Loucy (cell line): ENCODE measurements at regions not wholly inside any gene's neighbourhood (a gene's known extent, or its start where the extent isn't known, plus 50 kb on each side); places are given as distances from the start of the nearest gene placed in this dataset.

Experiments used
- H2AFZ ChIP-seq: fragments of 200-600 bp; sonication (generic); 2 replicates; pipeline ENCODE4 v1.6.0; 2016; ENCODE audit warnings: antibody characterized with exemption, mild to moderate bottlenecking, low read length, moderate library complexity
- H3F3A ChIP-seq: fragments of 200-600 bp; 2 replicates; pipeline ENCODE4 v1.6.0; 2016; ENCODE audit warnings: antibody characterized with exemption, low read depth, mild to moderate bottlenecking
- H3K27me3 ChIP-seq: fragments of 200-600 bp; sonication (generic); 2 replicates; pipeline ENCODE4 v1.6.1; 2014; ENCODE audit warnings: low read length, mild to moderate bottlenecking; ENCODE audit not compliant: insufficient read depth, poor library complexity, severe bottlenecking
- H3K36me3 ChIP-seq: fragments of 200-600 bp; sonication (generic); 2 replicates; pipeline ENCODE4 v1.6.1; 2016; ENCODE audit warnings: low read length; ENCODE audit not compliant: insufficient read depth
- H3K4me1 ChIP-seq: fragments of 200-600 bp; sonication (generic); 2 replicates; pipeline ENCODE4 v1.5.1; 2014; ENCODE audit warnings: low read length, mild to moderate bottlenecking; ENCODE audit not compliant: insufficient read depth, poor library complexity, severe bottlenecking
- H3K4me2 ChIP-seq: fragments of 200-600 bp; sonication (generic); 2 replicates; pipeline ENCODE4 v1.6.0; 2014; ENCODE audit warnings: antibody characterized with exemption, low read length, low read depth, mild to moderate bottlenecking; ENCODE audit not compliant: poor library complexity, severe bottlenecking
- H3K4me3 ChIP-seq: fragments of 200-600 bp; sonication (generic); 2 replicates; pipeline ENCODE4 v1.5.1; 2014; ENCODE audit warnings: low read length, mild to moderate bottlenecking, mixed read lengths; ENCODE audit not compliant: poor library complexity, severe bottlenecking
- H3K79me2 ChIP-seq: fragments of 200-600 bp; sonication (generic); 2 replicates; pipeline ENCODE4 v1.6.1; 2014; ENCODE audit warnings: low read length; ENCODE audit not compliant: insufficient read depth
- H3K9ac ChIP-seq: fragments of 200-600 bp; sonication (generic); 2 replicates; pipeline ENCODE4 v1.6.0; 2014; ENCODE audit warnings: mild to moderate bottlenecking, low read depth, low read length, moderate library complexity; ENCODE audit not compliant: poor library complexity, severe bottlenecking
- H3K9me2 ChIP-seq: fragments of 200-600 bp; sonication (generic); replicated peaks from 2 replicates; pipeline ENCODE4 v1.6.1; 2016; ENCODE audit warnings: low read depth, low read length, mixed read lengths
- H3K9me3 ChIP-seq: fragments of 200-600 bp; sonication (generic); 2 replicates; pipeline ENCODE4 v1.6.1; 2014; ENCODE audit warnings: mild to moderate bottlenecking, antibody characterized with exemption, low read length, low read depth; ENCODE audit not compliant: insufficient read depth
- H4K20me1 ChIP-seq: fragments of 200-600 bp; sonication (generic); 2 replicates; pipeline ENCODE4 v1.6.0; 2014; ENCODE audit warnings: antibody characterized with exemption, low read length, mild to moderate bottlenecking; ENCODE audit not compliant: insufficient read depth, poor library complexity, severe bottlenecking
- EZH2phosphoT487 ChIP-seq: fragments of 200-600 bp; IDR thresholded peaks from 2 replicates; pipeline ENCODE4 v1.6.1; 2018; ENCODE audit warnings: antibody characterized with exemption, mild to moderate bottlenecking, moderate library complexity, borderline replicate concordance
- TF ChIP-seq, protein P1 (sequence below): fragments of 200-600 bp; sonication (generic); conservative IDR thresholded peaks from 2 replicates; pipeline ENCODE4 v1.5.1; 2014; ENCODE audit warnings: mild to moderate bottlenecking, antibody characterized with exemption, low read length

DNA sequence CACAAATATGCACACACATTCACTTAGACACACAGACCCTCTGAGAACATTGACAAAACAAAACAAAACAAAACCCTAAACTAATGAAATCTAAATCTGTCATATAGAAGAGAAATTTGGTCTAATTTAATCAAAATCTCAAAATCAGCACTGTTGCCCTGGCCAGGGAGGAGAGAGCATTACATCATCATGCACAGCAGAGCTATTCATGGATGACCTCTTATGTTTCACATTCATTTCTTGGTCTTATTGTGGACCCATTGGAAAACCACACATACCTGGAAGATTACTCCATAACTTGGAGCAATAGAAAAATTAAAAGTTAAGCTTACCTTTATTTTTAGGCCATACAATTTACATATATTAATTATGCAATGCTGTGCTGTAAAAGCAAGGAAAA lies 1223.6 kb upstream of the GJE1 start:
- Histone ChIP-seq H3K9ac (no peak overlapping the region), H3K79me2 (no peaks in the 10 kb centered on the region), H3K4me2 (no peak overlapping the region), H3K4me3 (no peak overlapping the region), H3K27me3 (no peaks in the 10 kb centered on the region), H3K9me2 (no peaks in the 10 kb centered on the region), H3K36me3 (no peaks in the 10 kb centered on the region), H3K4me1 (no peaks in the 10 kb centered on the region), H3F3A (no peaks in the 10 kb centered on the region), H4K20me1 (no peaks in the 10 kb centered on the region), H2AFZ (no peak overlapping the region), H3K9me3 (no peaks in the 10 kb centered on the region)
- TF ChIP-seq, protein P1, sequence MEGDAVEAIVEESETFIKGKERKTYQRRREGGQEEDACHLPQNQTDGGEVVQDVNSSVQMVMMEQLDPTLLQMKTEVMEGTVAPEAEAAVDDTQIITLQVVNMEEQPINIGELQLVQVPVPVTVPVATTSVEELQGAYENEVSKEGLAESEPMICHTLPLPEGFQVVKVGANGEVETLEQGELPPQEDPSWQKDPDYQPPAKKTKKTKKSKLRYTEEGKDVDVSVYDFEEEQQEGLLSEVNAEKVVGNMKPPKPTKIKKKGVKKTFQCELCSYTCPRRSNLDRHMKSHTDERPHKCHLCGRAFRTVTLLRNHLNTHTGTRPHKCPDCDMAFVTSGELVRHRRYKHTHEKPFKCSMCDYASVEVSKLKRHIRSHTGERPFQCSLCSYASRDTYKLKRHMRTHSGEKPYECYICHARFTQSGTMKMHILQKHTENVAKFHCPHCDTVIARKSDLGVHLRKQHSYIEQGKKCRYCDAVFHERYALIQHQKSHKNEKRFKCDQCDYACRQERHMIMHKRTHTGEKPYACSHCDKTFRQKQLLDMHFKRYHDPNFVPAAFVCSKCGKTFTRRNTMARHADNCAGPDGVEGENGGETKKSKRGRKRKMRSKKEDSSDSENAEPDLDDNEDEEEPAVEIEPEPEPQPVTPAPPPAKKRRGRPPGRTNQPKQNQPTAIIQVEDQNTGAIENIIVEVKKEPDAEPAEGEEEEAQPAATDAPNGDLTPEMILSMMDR: no peak
- no peak for TF ChIP-seq EZH2phosphoT487

DNA sequence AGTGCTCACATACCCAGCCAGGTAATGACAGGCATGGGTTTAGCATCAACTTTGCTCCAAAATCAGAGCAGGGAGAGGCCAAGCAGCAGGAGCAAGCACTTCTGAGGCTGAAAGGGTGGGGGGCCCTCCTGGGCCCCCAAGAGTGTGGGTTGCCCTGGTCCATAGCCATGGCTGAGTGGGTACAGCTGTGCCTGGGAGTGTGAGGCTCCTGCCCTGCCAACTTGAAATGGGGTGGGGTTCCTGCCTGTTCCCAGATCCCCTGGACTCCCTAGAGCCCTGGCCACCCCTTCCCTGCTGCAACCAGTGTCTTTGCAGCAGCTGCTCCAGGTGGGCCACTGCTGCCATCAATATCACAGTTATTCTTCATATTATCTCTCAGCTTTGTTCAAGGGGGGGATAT lies 1224.2 kb upstream of the GJE1 start:
- Histone ChIP-seq H4K20me1 (no peaks in the 10 kb centered on the region), H3K9me3 (no peaks in the 10 kb centered on the region), H3K9me2 (no peaks in the 10 kb centered on the region), H3K4me2 (no peak overlapping the region), H3K36me3 (no peaks in the 10 kb centered on the region), H3F3A (no peaks in the 10 kb centered on the region), H3K4me3 (no peak overlapping the region), H3K9ac (no peak overlapping the region), H3K27me3 (no peaks in the 10 kb centered on the region), H2AFZ (no peak overlapping the region), H3K4me1 (no peaks in the 10 kb centered on the region), H3K79me2 (no peaks in the 10 kb centered on the region)
- no peak for TF ChIP-seq EZH2phosphoT487
- TF ChIP-seq, protein P1: no peak

DNA sequence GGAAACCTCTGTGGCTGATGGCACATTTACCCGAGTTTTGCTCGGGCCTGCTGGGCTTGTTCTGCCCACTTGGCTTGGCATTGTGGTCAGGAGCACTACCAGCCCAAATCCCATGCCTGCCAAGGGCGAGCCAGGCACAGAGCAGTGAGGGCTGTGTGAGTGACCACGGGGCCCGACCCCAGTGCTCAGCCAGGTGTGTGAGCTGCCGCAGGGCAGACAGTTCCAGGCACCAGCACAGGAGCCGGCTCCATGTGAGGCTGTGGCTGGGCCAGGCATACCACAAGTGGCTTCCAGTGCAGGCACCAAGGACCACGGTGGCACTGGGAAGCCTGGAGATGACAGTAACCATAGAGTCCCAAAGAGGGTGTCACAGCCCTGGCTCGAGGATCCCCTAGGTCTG lies 1225.5 kb upstream of the GJE1 start:
- Histone ChIP-seq H2AFZ (no peak overlapping the region), H3K36me3 (no peaks in the 10 kb centered on the region)

More for the DNA sequence above, 1225.5 kb upstream of the GJE1 start:
- Histone ChIP-seq H3K9ac (no peak overlapping the region), H3K4me3 (no peak overlapping the region), H3K27me3 (no peaks in the 10 kb centered on the region), H3K9me2 (no peaks in the 10 kb centered on the region), H3K79me2 (no peaks in the 10 kb centered on the region), H3K4me2 (no peak overlapping the region), H3F3A (no peaks in the 10 kb centered on the region), H3K9me3 (no peaks in the 10 kb centered on the region), H3K4me1 (no peaks in the 10 kb centered on the region), H4K20me1 (no peaks in the 10 kb centered on the region)
- TF ChIP-seq EZH2phosphoT487: no peak
- TF ChIP-seq, protein P1: no peak
